HAP-1 (cell line): ENCODE measurements at regions not wholly inside any gene's neighbourhood (a gene's known extent, or its start where the extent isn't known, plus 50 kb on each side); places are given as distances from the start of the nearest gene placed in this dataset.
"Not testable (repeated sequence)": the region's sequence is repeated elsewhere in the genome, so short reads cannot be mapped to it uniquely, and the experiment has no call there.

Experiments
- DNase-seq, 2 experiments: peaks; one replicate each; pipeline ENCODE4 v3.0.0-alpha.2; 2016 to 2020; ENCODE audit warnings: low spot score in 2 of 2
- H3K27me3 ChIP-seq: fragments of 250-450 bp; sonication (Bioruptor Pico); 2 replicates; pipeline ENCODE4 v1.5.1; 2020; ENCODE audit warnings: low read depth, mild to moderate bottlenecking, moderate library complexity
- H3K36me3 ChIP-seq: fragments of 250-450 bp; sonication (Bioruptor Pico); replicated peaks from 2 replicates; pipeline ENCODE4 v1.5.1; 2020; ENCODE audit warnings: mild to moderate bottlenecking
- H3K4me1 ChIP-seq: fragments of 250-450 bp; sonication (Bioruptor Pico); 2 replicates; pipeline ENCODE4 v1.5.1; 2020; ENCODE audit warnings: mild to moderate bottlenecking
- H3K4me3 ChIP-seq: fragments of 250-450 bp; sonication (Bioruptor Pico); 2 replicates; pipeline ENCODE4 v1.5.1; 2020; ENCODE audit warnings: mild to moderate bottlenecking, moderate library complexity
- H3K9me3 ChIP-seq: fragments of 250-450 bp; sonication (Bioruptor Pico); 2 replicates; pipeline ENCODE4 v1.5.1; 2020; ENCODE audit warnings: mild to moderate bottlenecking, moderate library complexity
- in situ Hi-C: fragments of 300-500 bp; cut with MboI; formaldehyde crosslinking; loops from 3 replicates; pipeline ENCODE4 v1.14.3; 2020; ENCODE audit warnings: low sequenced_read_pairs, inconsistent platforms, mixed read lengths

DNA sequence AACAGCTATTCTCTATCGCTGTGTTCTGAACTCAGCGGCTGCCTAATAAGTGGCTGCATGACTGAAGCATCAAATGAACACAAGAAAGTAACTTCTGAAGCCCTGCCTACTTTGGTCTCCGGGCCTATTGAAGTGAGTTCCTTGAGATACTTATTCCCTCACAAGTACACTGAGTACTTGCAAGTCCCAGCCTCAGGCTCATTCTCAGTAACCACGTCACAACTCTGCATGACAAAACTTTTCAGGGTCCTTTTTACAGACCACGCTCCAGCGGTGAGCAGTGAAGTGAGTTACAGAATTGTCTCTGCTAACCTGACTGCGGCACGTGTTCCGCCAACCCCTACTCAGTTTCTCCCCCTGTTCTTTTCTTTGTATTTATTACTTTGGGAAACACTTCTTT is 1342.7 kb upstream of the ADGRL4 start:
- H3K4me1 ChIP-seq = no peaks in the 10 kb centered on the region
- no peaks in the 10 kb centered on the region for H3K9me3 ChIP-seq
- H3K36me3 ChIP-seq = no peaks in the 10 kb centered on the region
- H3K27me3 ChIP-seq = no peaks in the 10 kb centered on the region
- no peak overlapping the region for H3K4me3 ChIP-seq
- in situ Hi-C loops = no loop called here
- peak in 1 of 2 experiments; percentile 7 for DNase-seq

DNA sequence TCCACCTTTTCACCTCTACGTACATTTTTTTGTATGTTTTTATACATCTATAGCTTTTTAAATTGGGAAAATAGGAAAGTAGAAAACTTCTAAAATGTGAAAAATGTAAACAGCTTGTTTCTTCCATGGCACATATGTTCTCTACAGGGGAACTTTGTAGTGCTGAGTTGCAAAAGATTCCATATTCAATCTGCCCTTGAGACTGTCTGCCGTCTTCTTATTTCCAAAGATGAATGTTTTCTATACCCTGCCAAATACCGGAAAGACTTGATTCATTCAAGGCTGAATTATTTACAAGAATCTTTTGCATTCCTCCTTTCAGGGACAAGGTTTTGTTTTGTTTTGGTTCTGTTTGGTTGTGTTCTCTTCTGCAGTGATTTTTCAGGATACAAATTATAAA is 1334.5 kb upstream of the ADGRL4 start:
- Histone ChIP-seq H3K4me1 (no peaks in the 10 kb centered on the region), H3K4me3 (no peak overlapping the region), H3K9me3 (no peaks in the 10 kb centered on the region), H3K27me3 (no peaks in the 10 kb centered on the region), H3K36me3 (no peaks in the 10 kb centered on the region)
- DNase-seq = no peak
- in situ Hi-C loops = no loop called here

DNA sequence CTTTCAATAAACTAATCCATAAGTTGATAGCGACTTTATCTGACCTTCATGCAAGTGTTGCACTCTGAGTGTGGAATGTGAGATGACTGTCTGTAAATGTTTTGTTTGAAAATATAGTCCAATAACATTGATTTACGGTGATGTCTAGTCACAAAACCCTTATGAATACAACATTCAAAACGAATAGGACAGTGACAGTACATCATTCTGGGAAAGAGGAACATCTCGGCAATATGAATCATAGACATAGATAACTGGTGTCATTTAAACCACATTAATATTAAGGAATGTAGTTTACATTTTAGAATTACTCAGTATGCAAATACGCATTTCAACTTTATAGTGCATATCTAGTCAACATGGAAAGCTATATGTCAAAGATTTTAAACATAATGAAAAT is 1311.6 kb upstream of the ADGRL4 start:
- Histone ChIP-seq H3K27me3 (no peaks in the 10 kb centered on the region), H3K4me1 (no peaks in the 10 kb centered on the region), H3K4me3 (no peak overlapping the region), H3K9me3 (no peaks in the 10 kb centered on the region), H3K36me3 (no peaks in the 10 kb centered on the region)
- DNase-seq = no peak
- in situ Hi-C loops = no loop called here

DNA sequence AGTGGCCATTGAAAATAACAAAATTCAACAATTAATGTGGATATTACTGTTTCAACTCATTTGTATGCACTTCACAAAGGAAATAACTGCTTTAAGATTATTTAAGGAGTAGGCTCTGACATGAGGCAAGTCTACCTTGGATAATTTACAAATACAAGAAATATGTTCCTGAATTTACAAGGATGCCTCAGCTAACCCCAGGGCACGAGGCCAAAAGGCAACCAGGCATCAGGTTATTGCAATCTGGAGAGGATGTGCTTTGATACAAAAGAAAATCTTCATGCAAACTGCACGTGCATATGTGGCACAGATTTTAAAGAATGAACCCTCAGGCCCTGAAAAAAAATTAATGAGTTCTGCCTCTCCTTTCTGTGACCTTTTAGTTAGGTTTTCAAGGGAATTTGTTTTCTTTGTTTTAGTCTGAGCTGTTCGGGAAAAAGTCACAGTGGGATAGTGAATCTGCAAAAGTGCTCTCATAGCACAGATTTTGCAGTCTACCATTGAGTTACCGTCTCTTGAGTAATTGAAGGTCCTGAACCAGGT is 1304.2 kb upstream of the ADGRL4 start:
- no peaks in the 10 kb centered on the region for H3K27me3 ChIP-seq
- no peaks in the 10 kb centered on the region for H3K4me1 ChIP-seq
- in situ Hi-C loops = no loop called here
- H3K9me3 ChIP-seq = no peaks in the 10 kb centered on the region
- no peak overlapping the region for H3K4me3 ChIP-seq
- H3K36me3 ChIP-seq = no peaks in the 10 kb centered on the region
- DNase-seq = no peak

DNA sequence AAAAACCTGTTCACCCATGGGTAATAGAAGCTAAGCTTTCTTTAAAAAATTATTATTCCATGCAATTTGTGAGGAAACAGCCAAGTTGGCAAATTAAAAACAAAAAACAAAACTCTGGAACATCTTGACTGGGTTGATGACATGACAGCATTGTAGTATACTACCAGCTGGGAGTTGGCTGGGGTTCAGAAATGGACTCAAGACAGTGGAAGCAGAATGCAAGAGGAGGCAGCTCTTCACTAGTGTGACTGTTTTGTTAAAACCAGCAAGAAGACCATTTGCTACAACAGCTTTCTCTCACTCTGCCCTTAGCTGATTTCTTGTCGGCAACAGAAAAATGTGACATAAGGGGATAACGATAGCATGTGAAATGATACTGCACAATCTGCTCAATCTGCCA is 1298.9 kb upstream of the ADGRL4 start:
- no peak for DNase-seq
- in situ Hi-C loops = no loop called here
- Histone ChIP-seq H3K9me3 (no peaks in the 10 kb centered on the region), H3K36me3 (no peaks in the 10 kb centered on the region), H3K27me3 (no peaks in the 10 kb centered on the region), H3K4me1 (no peaks in the 10 kb centered on the region), H3K4me3 (no peak overlapping the region)

DNA sequence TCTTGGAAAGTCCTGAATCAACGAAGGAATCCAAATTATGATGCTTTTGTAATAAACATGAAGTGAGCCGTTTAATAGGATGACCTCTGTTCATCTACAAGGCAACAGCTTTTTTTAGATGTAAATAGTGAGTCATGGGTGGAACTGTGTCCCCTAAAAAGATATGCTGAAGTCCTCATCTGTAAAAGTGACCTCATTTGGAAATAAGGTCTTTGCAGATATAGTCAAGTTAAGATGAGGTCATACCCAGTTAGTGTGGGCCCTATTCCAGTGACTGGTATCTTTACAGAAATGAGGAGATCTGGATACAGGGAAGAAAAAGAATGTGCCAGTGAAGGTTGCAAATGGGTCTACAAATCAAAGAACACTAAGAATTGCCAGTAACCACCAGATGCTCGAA is 1287.3 kb upstream of the ADGRL4 start:
- Histone ChIP-seq H3K4me1 (no peaks in the 10 kb centered on the region), H3K9me3 (no peaks in the 10 kb centered on the region), H3K4me3 (no peak overlapping the region), H3K27me3 (no peaks in the 10 kb centered on the region), H3K36me3 (no peaks in the 10 kb centered on the region)
- DNase-seq = no peak
- in situ Hi-C loops = no loop called here

DNA sequence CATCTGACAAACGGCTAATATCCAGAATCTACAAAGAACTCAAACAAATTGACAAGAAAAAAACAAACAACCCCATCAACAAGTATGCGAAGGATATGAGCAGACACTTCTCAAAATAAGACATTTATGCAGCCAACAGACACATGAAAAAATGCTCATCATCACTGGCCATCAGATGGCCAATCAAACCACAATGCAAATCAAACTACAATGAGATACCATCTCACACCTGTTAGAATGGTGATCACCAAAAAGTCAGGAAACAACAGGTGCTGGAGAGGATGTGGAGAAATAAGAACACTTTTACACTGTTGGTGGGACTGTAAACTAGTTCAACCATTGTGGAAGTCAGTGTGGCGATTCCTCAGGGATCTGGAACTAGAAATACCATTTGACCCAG is 1282.2 kb upstream of the ADGRL4 start:
- DNase-seq, H3K4me1 ChIP-seq, H3K27me3 ChIP-seq, H3K36me3 ChIP-seq, H3K9me3 ChIP-seq, in situ Hi-C loops, H3K4me3 ChIP-seq: not testable (repeated sequence)

DNA sequence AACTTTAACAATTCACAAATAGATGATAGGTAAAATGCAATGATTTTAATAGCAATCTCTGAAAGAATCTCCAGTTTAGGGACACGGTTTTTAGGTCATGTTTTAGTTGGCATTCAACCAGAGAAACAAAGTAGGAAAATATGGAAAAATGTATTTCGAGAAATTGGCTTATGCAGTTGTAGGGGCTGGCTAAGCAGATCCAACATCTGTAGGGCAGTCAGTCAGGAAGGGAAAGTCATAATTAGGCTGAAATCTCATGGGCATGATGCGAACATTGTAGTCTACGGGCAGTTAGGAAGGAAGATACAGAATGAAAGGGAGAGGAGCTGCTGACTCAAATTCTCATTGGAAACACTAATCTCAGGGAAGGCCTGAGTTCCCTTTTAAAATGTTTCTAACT is 1276.0 kb upstream of the ADGRL4 start:
- DNase-seq = no peak
- Histone ChIP-seq H3K4me1 (no peaks in the 10 kb centered on the region), H3K27me3 (no peaks in the 10 kb centered on the region), H3K9me3 (no peaks in the 10 kb centered on the region), H3K4me3 (no peak overlapping the region), H3K36me3 (no peaks in the 10 kb centered on the region)
- in situ Hi-C loops = no loop called here

DNA sequence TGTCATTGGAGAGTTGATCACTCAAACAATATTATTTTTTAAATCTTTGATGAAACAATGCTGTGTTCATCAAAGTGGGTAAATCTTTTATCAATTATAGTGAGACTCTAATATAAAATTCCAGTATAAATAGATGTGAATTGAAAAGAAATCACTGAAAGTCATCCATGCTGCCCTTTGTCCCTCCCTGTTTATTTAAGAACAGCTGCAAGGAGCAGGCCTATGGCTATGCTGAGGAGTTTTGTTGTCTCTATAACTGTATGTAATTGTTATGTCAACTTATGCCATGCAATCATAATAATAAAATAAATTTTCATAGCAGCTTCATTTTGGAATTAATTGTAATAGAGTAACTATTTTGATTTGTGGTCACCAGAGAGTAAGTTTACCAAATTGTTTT is 1272.4 kb upstream of the ADGRL4 start:
- H3K27me3 ChIP-seq = no peaks in the 10 kb centered on the region
- no peaks in the 10 kb centered on the region for H3K9me3 ChIP-seq
- no peak for DNase-seq
- no peaks in the 10 kb centered on the region for H3K36me3 ChIP-seq
- no peaks in the 10 kb centered on the region for H3K4me1 ChIP-seq
- H3K4me3 ChIP-seq = no peak overlapping the region
- in situ Hi-C loops = no loop called here

DNA sequence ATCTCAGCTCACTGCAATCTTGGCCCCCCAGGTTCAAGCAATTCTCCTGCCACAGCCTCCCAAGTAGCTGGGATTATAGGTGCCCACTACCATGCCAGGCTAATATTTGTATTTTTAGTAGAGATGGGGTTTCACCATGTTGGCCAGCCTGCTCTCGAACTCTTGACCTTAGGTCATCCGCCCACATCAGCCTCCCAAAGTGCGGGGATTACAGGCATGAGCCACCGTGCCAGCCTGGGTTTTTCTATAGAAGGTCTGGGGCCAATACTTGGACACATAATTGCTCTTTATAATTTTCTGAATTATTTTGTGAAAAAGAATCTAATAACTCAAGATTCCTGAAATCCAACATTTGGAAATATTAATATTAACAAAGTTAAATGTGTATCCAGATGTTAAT is 1267.7 kb upstream of the ADGRL4 start:
- DNase-seq = no peak
- Histone ChIP-seq H3K36me3 (no peaks in the 10 kb centered on the region), H3K9me3 (no peaks in the 10 kb centered on the region), H3K27me3 (no peaks in the 10 kb centered on the region), H3K4me1 (no peaks in the 10 kb centered on the region), H3K4me3 (no peak overlapping the region)
- in situ Hi-C loops = no loop called here

DNA sequence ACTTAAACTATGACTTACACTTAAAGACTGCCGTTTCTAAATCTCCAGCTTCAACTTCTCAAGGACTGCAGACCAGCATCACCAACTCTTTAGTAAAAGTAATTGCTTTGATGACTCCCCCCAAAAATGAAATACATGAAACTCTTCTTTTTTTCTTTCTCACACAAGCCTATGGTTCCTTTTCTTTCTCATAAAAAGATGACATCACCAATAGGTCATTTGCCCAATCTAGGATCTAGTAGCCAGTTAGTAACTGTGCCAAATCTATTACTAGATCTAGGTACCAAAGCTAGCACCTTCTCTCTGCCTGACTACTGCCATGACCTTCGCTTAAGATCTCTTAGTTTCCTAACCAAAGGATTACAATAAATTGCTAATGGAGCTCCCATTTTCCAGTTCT is 1266.0 kb upstream of the ADGRL4 start:
- Histone ChIP-seq H3K4me1 (no peaks in the 10 kb centered on the region), H3K27me3 (no peaks in the 10 kb centered on the region), H3K36me3 (no peaks in the 10 kb centered on the region), H3K4me3 (no peak overlapping the region), H3K9me3 (no peaks in the 10 kb centered on the region)
- DNase-seq = no peak
- in situ Hi-C loops = no loop called here

DNA sequence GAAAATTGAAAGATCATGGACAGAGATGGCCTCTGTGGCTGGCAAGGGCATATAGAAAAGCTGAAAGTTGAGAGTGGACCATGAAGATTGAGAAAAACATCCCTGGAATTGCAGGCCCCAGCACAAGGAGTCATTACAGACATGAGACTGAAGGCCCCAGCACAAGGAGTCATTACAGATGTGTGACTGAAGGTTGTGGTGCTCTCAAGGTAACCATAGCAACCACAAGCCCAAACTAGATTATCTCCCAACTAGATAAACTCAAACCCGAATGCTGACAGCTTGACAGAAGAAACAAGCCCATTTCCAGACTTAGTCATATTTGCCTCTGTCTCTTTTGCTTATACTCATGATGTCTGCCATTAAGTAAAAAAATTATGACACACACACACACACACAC is 1252.1 kb upstream of the ADGRL4 start:
- Histone ChIP-seq H3K27me3 (no peaks in the 10 kb centered on the region), H3K36me3 (no peaks in the 10 kb centered on the region), H3K9me3 (no peaks in the 10 kb centered on the region), H3K4me3 (no peak overlapping the region), H3K4me1 (no peaks in the 10 kb centered on the region)
- DNase-seq = no peak
- in situ Hi-C loops = no loop called here

DNA sequence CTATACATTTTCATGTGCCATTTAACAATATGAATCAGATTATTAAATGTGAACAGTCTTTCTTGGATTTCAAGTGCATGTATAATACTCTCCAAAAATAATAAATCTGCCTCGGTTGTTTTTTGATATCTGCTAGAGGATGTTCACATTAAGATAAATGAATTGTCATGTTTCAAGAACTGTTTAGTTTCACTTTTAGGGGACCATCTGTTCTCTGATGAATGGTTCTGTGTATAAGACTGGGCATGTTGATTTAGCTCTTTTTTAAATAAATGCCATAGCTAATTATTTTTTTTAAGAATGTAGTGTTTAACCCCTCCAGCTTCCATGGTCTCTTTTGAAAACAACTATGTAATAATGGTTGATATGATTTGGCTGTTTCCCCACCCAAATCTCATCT is 1245.1 kb upstream of the ADGRL4 start:
- Histone ChIP-seq H3K4me3 (no peak overlapping the region), H3K27me3 (no peaks in the 10 kb centered on the region), H3K36me3 (no peaks in the 10 kb centered on the region), H3K9me3 (no peaks in the 10 kb centered on the region), H3K4me1 (no peaks in the 10 kb centered on the region)
- no peak for DNase-seq
- in situ Hi-C loops = no loop called here

DNA sequence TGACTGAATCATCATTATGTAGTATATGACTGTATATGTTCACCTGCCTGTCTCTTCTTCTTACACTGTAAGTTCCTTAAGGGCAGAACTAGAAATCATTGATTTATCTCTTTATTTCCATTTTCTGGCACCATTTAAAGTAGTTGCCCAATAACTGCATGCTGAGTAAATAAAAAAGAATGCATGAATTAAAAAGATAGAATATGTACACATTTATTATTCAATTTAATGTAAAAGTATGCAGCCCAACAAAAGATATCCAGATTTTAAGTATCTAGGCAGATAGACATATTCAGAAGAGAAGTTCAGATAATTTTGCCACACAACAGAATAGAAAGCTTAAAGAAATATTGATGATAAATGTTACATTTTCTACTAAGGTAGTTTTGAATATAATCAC is 1244.6 kb upstream of the ADGRL4 start:
- in situ Hi-C loops = no loop called here
- H3K36me3 ChIP-seq = no peaks in the 10 kb centered on the region

DNA sequence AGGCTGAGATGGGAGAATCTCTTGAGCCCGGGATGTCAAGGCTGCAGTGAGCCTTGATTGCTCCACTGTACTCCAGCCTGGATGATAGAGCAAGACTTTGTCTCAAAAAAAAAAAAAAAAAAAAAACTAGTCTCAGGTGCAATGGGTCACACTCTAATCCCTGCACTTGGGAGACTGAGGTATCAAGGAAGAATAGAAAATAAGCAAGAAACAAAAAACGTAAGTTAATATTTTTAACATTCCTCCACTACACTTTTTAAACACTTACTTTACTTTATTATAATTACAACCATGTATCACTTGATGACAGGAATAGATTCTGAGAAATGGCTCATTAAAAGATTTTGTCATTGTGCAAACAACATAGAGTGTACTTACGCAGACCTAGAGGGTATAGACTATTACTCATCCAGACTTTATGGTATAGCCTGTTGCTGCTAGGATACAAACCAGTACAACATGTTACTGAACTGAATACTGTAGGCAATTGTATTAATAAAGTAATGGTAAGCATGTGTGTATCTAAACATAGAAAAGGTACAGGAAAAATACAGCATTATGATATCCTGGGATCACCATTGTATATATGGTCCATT is 1244.1 kb upstream of the ADGRL4 start:
- Histone ChIP-seq H3K4me1 (no peaks in the 10 kb centered on the region), H3K4me3 (no peak overlapping the region), H3K36me3 (no peaks in the 10 kb centered on the region), H3K27me3 (no peaks in the 10 kb centered on the region), H3K9me3 (no peaks in the 10 kb centered on the region)
- in situ Hi-C loops = no loop called here
- no peak for DNase-seq

More for the DNA sequence above, 1244.6 kb upstream of the ADGRL4 start:
- H3K9me3 ChIP-seq = no peaks in the 10 kb centered on the region
- no peaks in the 10 kb centered on the region for H3K27me3 ChIP-seq
- no peak for DNase-seq
- no peaks in the 10 kb centered on the region for H3K4me1 ChIP-seq
- H3K4me3 ChIP-seq = no peak overlapping the region
